RPMI7951 (cell line): ENCODE measurements at regions not wholly inside any gene's neighbourhood (a gene's known extent, or its start where the extent isn't known, plus 50 kb on each side); places are given as distances from the start of the nearest gene placed in this dataset.

Experiments used
- DNase-seq: peaks from one replicate; pipeline ENCODE4 v3.0.0-alpha.2; 2012; ENCODE audit warnings: low read depth

DNA sequence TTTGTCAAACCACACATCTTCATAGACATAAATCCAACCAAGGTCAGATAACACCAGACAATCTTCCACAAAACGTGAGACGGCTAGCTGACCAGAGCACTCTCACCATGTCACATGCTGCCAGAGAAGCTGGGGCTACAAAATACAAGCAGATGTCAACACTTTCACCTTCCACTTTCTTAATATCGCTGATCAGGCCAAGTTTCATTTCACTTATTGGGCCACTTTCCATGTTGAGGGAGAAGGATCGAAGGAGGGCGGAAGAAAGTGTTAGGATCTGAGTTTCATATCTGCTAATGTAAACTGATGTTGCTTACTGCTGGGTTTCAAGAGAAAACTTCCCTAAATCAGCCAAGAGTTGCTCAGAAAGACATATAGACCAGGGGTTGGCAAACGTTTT lies 177.0 kb upstream of the PRDM1 start:
- no peak for DNase-seq

- DNase-seq, result no peak
Observed at GRCh38 chr6:105907991-105908390, 178.1 kb upstream of the PRDM1 start.

- DNase-seq, result no peak
Observed at GRCh38 chr6:105907301-105907700, 178.8 kb upstream of the PRDM1 start.

GRCh38 chr6:105902401-105903031 lies 183.6 kb upstream of the PRDM1 start:
- DNase-seq, result peak; percentile 81

- DNase-seq, result no peak
Observed at GRCh38 chr6:105901583-105901982, 184.6 kb upstream of the PRDM1 start.

DNA sequence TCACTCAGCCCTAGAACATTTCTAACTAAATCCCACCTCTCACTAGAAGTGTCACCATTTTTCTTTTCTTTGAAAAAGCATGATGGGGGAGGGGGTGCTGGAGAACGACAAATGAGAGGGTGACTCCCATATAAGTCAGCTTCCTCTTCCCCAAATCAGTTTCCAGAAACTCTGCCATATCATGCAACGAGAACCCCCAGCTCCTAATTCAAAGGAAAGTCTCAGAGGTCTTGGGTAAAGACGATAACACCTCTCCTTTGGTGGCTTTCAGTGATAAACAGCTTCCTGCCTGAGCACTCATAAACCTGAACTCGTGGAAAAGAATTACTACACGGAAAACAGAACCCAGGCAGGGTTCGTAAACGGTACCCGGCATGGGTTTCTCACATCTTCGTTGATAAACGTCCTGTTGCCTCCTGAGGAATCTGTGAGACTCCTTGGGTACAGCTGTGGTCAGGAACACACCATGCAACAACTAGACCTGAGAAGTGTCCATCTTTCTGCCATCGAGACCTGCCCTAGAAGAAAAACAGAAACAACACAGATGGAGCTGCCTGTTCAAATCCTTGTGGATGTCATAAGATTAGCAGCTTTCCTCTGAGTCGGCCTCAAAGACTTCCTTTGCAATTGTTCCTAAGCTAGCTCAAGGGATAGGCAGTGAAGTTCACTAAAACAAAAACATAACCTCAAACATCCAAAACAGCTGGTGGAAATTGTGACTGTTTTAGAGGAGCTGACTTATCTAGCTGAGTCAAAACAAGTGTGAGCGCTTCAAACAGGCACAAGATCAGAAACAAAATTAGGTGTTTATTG lies 185.8 kb upstream of the PRDM1 start:
- peak; percentile 82 for DNase-seq

GRCh38 chr6:105898286-105898685 lies 187.8 kb upstream of the PRDM1 start:
- DNase-seq, result peak; percentile 89

- DNase-seq, result no peak
Observed at GRCh38 chr6:105897131-105897530, 189.0 kb upstream of the PRDM1 start.

- DNase-seq, result no peak
Observed at GRCh38 chr6:105896821-105897095, 189.4 kb upstream of the PRDM1 start.

DNA sequence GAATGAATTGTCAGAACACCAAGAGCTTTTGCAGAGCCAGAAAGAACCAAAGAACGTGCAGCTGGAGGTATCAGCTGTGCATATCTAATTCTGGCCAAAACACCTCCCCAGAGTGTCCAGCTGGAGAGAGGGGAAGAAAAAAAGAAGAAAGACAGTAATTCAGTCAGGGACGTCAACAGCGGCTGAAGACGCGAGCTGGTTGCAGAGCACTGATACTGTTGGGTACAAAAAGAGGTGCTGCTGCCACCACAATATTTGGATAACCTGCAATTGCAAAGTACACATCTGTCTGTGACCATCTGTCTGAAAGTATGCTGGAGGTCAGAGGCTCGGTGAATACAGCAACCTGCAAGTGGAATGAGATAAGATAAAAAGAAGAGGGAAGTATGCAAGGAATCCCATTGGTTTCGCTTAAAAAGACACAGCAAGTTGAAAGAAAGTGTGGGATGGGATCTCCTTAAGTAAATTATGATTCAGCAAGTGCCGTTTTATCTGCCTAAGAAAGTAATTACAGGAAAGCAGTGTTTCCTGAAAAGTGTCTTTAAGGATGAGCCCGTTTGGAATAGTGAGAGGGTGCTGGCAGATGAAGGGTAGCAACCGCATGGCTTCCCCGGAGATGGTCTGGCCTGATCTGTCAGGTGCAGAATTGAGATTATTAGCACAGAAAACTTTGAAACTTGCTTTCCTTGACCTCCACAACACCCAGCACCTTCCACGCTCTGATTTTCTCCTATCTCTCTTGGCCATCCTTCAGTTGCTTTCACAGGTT lies 189.9 kb upstream of the PRDM1 start:
- DNase-seq, result no peak

GRCh38 chr6:105894556-105894955 lies 191.6 kb upstream of the PRDM1 start:
- DNase-seq, result no peak

DNA sequence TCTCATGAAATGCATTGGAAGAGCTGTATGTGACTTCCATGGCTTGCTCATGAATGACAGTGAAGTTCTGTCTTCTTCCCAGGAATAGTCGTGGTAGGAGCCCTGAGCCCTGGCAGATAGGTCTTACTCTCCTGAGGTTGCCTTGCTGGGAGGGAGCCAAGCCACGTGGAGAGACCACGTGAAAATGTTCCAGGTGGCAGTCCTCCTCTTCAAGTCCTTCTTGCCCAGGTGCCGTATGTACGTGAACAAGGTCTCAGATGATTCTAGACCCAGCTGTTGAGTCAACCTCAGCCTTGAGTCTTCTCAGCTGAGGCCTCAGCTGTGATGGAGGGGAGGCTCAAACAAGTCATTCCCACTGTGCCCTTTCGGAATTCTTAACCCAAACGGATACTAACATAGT lies 192.4 kb upstream of the PRDM1 start:
- DNase-seq, result no peak

DNA sequence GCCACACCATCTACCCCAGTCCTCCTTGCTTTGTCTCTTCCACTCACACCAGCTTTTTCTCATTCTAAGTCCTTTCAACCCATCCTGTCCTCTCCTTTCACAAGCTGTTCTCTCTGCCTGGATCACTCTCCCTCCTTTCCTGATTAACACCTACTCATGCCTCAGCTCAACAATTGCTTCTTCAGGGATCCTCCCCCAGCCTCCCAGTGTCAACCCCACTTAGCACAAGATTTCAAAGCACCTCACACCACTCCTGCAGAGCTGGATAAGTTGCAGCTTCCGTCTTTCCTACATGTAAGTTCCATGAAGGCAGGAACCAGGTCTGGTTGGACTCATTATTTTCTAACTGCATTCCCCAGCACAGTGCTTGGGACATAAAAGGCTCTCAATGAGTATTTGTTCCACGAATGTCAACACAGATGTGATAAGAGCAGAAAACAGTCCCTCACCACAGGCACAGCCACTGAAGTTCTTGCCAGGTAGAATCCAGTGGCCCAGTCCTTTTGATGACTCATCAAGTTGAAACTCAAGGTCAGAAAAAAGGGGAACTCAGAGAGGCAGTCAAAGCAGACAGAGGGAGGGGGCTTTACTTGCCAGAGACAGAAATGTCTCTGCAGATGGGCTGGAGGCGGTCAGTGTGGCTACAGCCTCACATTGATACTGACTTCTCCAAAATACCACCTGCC lies 193.4 kb upstream of the PRDM1 start:
- DNase-seq, result peak; percentile 40

DNA sequence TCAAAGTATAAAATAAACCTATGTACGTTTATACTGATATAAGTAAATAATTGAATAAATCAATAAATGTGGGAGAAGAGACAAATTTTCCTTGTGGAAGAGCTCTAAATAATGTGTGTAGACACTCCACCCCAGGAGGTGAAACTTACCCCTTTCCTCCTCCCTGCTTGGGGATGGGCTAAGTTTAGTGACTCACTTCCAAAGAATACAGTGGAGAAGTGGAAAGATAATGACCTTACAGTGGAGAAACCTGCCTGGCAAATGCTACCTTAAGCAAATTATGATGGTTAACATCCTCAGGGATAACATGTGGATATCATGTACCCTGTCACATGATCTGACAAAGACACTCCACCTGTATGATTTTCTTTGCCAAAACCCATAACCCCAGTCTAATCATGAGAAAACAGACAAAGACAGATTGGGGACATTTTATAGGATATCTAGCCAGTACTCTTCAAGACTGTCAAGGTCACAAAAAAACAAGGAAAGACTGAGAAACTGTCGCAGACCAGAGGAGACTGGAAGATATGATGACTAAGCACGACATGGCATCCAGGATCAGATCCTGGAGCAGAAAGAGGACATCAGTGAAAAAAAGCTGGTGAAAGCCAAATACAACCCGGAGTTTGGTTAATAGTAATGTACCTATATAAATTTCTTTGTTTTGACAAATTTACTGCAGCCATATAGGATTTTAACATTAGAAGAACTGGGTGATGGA lies 195.5 kb upstream of the PRDM1 start:
- DNase-seq, result peak; percentile 38

GRCh38 chr6:105889902-105890301 lies 196.2 kb upstream of the PRDM1 start:
- no peak for DNase-seq

- DNase-seq, result peak; percentile 65
Observed at GRCh38 chr6:105886814-105887544, 199.2 kb upstream of the PRDM1 start.

- DNase-seq, result no peak
Observed at GRCh38 chr6:105886066-105886813, 199.9 kb upstream of the PRDM1 start.

GRCh38 chr6:105884426-105884825 lies 201.7 kb upstream of the PRDM1 start:
- no peak for DNase-seq

DNA sequence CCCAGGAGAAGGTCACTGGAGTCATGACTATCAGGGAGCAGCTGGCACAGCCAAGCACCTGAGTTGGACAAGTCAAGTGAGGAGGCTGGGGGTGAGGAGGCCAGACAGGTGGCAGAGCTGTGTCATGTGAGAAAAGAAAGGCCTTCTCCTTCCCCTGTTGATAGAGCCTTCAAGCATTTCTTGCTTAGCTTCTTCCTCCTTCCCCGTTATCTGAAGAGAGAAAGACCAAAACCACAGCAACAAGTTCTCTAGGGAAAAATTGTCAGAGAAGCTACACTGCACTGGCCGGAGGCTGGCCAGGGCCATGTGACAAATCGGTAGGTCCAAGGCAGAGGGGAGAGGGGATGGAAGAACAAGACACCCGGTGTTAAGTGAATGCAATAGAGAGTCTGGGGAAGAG lies 202.1 kb upstream of the PRDM1 start:
- no peak for DNase-seq

DNA sequence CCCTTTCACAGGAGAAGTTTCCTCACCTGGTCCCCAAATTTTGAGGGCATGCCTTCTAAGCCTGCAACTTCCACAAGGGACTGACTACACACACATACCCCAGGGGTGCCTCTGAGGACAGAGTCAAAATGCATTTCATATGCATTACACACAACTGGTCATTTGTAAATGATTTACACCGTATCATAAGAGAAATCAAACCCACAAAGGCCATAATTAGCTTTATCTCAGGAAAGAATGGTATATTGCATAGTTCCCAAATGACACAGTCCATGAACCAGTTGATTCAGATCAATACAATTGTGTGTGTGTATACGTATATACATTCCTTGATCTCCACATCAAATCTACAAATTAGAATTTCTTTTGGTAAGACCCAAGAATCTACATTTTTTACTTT lies 203.3 kb upstream of the PRDM1 start:
- no peak for DNase-seq
